ENCODE measurements at regions not wholly inside any gene's neighbourhood (a gene's known extent, or its start where the extent isn't known, plus 50 kb on each side); places are given as distances from the start of the nearest gene placed in this dataset.

- H3K36me3 ChIP-seq (replicated peaks; ENCODE audit: insufficient read depth, low read length): no peaks in the 10 kb centered on the region
- no peaks in the 10 kb centered on the region for H3K79me2 ChIP-seq (ENCODE audit: low read length)
- H3K4me1 ChIP-seq (ENCODE audit: low read length): no peaks in the 10 kb centered on the region
- H2AFZ ChIP-seq (ENCODE audit: low read length): no peak overlapping the region
- H3K27ac ChIP-seq (ENCODE audit: low read length): no peak overlapping the region
- no peaks in the 10 kb centered on the region for H3K9me3 ChIP-seq (replicated peaks; ENCODE audit: insufficient read depth, low read length)
- H3K4me3 ChIP-seq (ENCODE audit: low read length): no peak overlapping the region
- H3K4me2 ChIP-seq (ENCODE audit: low read depth, low read length): no peak overlapping the region
- no peaks in the 10 kb centered on the region for H4K20me1 ChIP-seq (ENCODE audit: insufficient read depth, low read length)
- no peaks in the 10 kb centered on the region for H3F3A ChIP-seq (ENCODE audit: insufficient read depth, low read length)
- no peak for DNase-seq
- no peak for TF ChIP-seq CTCF (IDR thresholded peaks at IDR 0.05; ENCODE audit: low read length)
- TF ChIP-seq EZH2 (optimal IDR thresholded peaks at IDR 0.05; ENCODE audit: low read depth, low read length): no peak
- TF ChIP-seq EZH2phosphoT487 (IDR thresholded peaks at IDR 0.05; ENCODE audit: low read length): no peak
- no peaks in the 10 kb centered on the region for H3K9me2 ChIP-seq (replicated peaks; ENCODE audit: insufficient read depth, low read length)
- no peaks in the 10 kb centered on the region for H3K27me3 ChIP-seq (replicated peaks; ENCODE audit: insufficient read depth, low read length)
- no peak overlapping the region for H3K9ac ChIP-seq (ENCODE audit: low read length)
Observed at GRCh38 chrX:22758807-22759481, 240.8 kb upstream of the DDX53 start.

- DNase-seq: no peak
- Histone ChIP-seq H2AFZ (ENCODE audit: low read length) (no peak overlapping the region), H3F3A (ENCODE audit: insufficient read depth, low read length) (no peaks in the 10 kb centered on the region)
Observed at GRCh38 chrX:22760513-22761057, 239.2 kb upstream of the DDX53 start.

GRCh38 chrX:22788221-22788620, 211.5 kb upstream of the DDX53 start:
- H3K4me2 ChIP-seq (ENCODE audit: low read depth, low read length): no peak overlapping the region
- DNase-seq: no peak
- H3K9me3 ChIP-seq (replicated peaks; ENCODE audit: insufficient read depth, low read length): no peaks in the 10 kb centered on the region
- no peak overlapping the region for H3K27ac ChIP-seq (ENCODE audit: low read length)
- no peaks in the 10 kb centered on the region for H3F3A ChIP-seq (ENCODE audit: insufficient read depth, low read length)
- no peaks in the 10 kb centered on the region for H3K27me3 ChIP-seq (replicated peaks; ENCODE audit: insufficient read depth, low read length)
- no peaks in the 10 kb centered on the region for H3K79me2 ChIP-seq (ENCODE audit: low read length)
- TF ChIP-seq CTCF (IDR thresholded peaks at IDR 0.05; ENCODE audit: low read length) (no peak), EZH2phosphoT487 (IDR thresholded peaks at IDR 0.05; ENCODE audit: low read length) (no peak), EZH2 (optimal IDR thresholded peaks at IDR 0.05; ENCODE audit: low read depth, low read length) (no peak)
- H3K9me2 ChIP-seq (replicated peaks; ENCODE audit: insufficient read depth, low read length): no peaks in the 10 kb centered on the region
- H4K20me1 ChIP-seq (ENCODE audit: insufficient read depth, low read length): no peaks in the 10 kb centered on the region
- no peak overlapping the region for H2AFZ ChIP-seq (ENCODE audit: low read length)
- H3K9ac ChIP-seq (ENCODE audit: low read length): no peak overlapping the region
- H3K4me3 ChIP-seq (ENCODE audit: low read length): no peak overlapping the region
- no peaks in the 10 kb centered on the region for H3K4me1 ChIP-seq (ENCODE audit: low read length)
- H3K36me3 ChIP-seq (replicated peaks; ENCODE audit: insufficient read depth, low read length): no peaks in the 10 kb centered on the region

More at GRCh38 chrX:22760513-22761057, 239.2 kb upstream of the DDX53 start:
- H3K79me2 ChIP-seq (ENCODE audit: low read length): no peaks in the 10 kb centered on the region
- TF ChIP-seq EZH2 (optimal IDR thresholded peaks at IDR 0.05; ENCODE audit: low read depth, low read length): no peak
- TF ChIP-seq CTCF (IDR thresholded peaks at IDR 0.05; ENCODE audit: low read length): no peak
- TF ChIP-seq EZH2phosphoT487 (IDR thresholded peaks at IDR 0.05; ENCODE audit: low read length): no peak
- H3K27me3 ChIP-seq (replicated peaks; ENCODE audit: insufficient read depth, low read length): no peaks in the 10 kb centered on the region
- no peaks in the 10 kb centered on the region for H4K20me1 ChIP-seq (ENCODE audit: insufficient read depth, low read length)
- no peak overlapping the region for H3K4me3 ChIP-seq (ENCODE audit: low read length)
- H3K9me3 ChIP-seq (replicated peaks; ENCODE audit: insufficient read depth, low read length): no peaks in the 10 kb centered on the region
- no peak overlapping the region for H3K9ac ChIP-seq (ENCODE audit: low read length)
- H3K36me3 ChIP-seq (replicated peaks; ENCODE audit: insufficient read depth, low read length): no peaks in the 10 kb centered on the region
- no peak overlapping the region for H3K27ac ChIP-seq (ENCODE audit: low read length)
- H3K4me2 ChIP-seq (ENCODE audit: low read depth, low read length): no peak overlapping the region
- no peaks in the 10 kb centered on the region for H3K9me2 ChIP-seq (replicated peaks; ENCODE audit: insufficient read depth, low read length)
- H3K4me1 ChIP-seq (ENCODE audit: low read length): no peaks in the 10 kb centered on the region

Measured in MM.1S (cell line).